ENCODE measurements at regions not wholly inside any gene's neighbourhood (a gene's known extent, or its start where the extent isn't known, plus 50 kb on each side); places are given as distances from the start of the nearest gene placed in this dataset.

- TF ChIP-seq CTCF (IDR thresholded peaks at IDR 0.05; ENCODE audit: insufficient read depth, low read depth, low read length) (no peak), EZH2 (IDR thresholded peaks at IDR 0.05; ENCODE audit: insufficient read depth, low read length) (no peak)
Observed at GRCh38 chr1:95734560-95734959, 500.6 kb downstream of the RWDD3 start.

All from astrocyte (in vitro differentiated cells and primary cell).